Neural progenitor cell (in vitro differentiated cells): ENCODE measurements at regions not wholly inside any gene's neighbourhood (a gene's known extent, or its start where the extent isn't known, plus 50 kb on each side); places are given as distances from the start of the nearest gene placed in this dataset.

Source experiments
- EZH2phosphoT487 ChIP-seq: fragments of 200-600 bp; sonication (generic); IDR thresholded peaks from 2 replicates; pipeline ENCODE4 v1.6.1; 2017; ENCODE audit warnings: antibody characterized with exemption
- TF ChIP-seq, protein P1 (sequence below): fragments of 200-600 bp; sonication (generic); IDR thresholded peaks from 2 replicates; pipeline ENCODE4 v1.5.1; 2017; ENCODE audit warnings: antibody characterized with exemption, mild to moderate bottlenecking

DNA sequence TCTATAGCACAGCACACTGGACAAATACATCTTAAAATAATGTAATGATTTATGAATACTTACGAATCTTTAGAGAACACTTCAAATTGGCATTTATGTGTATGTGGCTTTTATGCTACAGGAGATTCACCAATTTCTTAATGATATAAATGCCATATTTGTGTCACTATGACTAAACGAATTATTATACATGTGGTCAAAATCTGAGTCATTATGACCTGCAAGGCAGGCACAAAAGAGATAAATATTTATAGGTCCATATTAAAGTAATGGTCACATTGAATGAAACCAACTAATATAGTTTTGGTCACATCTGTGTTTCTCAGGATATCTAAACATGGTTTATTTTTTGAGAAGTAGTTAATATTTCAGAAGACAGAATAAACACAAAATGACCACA lies 232.3 kb upstream of the SEMA6D start:
- TF ChIP-seq, protein P1, sequence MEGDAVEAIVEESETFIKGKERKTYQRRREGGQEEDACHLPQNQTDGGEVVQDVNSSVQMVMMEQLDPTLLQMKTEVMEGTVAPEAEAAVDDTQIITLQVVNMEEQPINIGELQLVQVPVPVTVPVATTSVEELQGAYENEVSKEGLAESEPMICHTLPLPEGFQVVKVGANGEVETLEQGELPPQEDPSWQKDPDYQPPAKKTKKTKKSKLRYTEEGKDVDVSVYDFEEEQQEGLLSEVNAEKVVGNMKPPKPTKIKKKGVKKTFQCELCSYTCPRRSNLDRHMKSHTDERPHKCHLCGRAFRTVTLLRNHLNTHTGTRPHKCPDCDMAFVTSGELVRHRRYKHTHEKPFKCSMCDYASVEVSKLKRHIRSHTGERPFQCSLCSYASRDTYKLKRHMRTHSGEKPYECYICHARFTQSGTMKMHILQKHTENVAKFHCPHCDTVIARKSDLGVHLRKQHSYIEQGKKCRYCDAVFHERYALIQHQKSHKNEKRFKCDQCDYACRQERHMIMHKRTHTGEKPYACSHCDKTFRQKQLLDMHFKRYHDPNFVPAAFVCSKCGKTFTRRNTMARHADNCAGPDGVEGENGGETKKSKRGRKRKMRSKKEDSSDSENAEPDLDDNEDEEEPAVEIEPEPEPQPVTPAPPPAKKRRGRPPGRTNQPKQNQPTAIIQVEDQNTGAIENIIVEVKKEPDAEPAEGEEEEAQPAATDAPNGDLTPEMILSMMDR = no peak
- TF ChIP-seq EZH2phosphoT487 = no peak
